ENCODE measurements at regions not wholly inside any gene's neighbourhood (a gene's known extent, or its start where the extent isn't known, plus 50 kb on each side); places are given as distances from the start of the nearest gene placed in this dataset.
"Not testable (repeated sequence)": the region's sequence is repeated elsewhere in the genome, so short reads cannot be mapped to it uniquely, and the experiment has no call there.

DNA sequence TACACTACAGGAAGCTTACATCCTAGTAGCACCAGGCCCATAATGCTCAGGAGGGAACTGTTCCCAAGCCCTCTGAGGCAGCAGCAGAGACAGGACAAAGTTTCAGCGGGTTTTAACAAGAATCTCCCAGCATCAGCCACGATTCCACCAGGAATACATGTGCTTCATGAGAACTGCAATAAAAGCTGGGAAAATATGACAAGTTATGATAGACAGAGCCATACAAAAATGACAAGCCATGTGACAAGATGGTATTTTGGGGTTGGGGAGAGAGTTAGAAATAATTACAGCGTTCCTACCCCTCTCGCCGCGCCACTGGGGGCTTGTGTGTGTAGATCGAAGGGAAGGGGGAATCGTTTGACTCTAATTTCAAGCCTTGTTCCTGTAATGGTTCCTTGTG is 112.7 kb upstream of the CTBP2 start:
- DNase-seq (ENCODE audit: low read depth) = no peak

DNA sequence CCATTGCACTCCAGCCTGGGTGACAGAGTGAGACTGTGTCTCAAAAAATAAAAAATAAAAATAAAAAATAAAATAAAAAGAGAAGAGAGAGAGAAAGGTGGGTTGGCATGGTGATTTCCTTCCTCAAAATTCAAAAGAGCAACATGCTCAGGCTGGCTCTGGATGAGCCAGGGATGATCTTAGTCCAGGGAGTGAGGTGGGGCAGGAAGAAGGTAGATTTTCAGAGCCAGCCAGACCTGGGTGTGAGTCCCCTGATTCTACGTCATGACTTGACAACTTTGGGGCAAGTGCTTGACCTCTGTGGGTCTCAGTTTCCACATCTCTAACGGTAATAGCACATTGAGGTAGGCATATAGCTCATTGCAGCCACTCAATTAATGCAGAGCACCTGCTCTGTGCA is 109.4 kb upstream of the CTBP2 start:
- DNase-seq (ENCODE audit: low read depth) = no peak

DNA sequence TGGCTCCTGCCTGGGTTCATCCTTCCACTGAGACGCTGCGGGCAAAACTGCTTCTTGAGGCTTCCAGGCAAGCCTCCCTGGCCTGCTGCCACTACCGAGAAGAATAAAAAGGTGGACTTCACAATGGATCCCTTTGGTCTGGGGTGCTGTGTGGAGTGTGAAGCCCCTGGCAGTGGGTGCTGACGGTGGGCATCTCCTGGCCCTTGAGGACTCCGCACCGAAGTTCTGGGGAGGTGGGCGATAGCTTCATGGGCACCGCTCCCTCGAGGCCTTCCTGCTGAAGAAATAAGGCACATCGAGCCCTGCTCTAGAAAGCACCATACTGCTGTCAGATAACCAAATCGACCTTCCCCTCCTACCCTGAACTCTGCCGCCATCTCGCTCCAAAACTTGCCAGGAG is 106.6 kb upstream of the CTBP2 start:
- no peak for DNase-seq (ENCODE audit: low read depth)

DNA sequence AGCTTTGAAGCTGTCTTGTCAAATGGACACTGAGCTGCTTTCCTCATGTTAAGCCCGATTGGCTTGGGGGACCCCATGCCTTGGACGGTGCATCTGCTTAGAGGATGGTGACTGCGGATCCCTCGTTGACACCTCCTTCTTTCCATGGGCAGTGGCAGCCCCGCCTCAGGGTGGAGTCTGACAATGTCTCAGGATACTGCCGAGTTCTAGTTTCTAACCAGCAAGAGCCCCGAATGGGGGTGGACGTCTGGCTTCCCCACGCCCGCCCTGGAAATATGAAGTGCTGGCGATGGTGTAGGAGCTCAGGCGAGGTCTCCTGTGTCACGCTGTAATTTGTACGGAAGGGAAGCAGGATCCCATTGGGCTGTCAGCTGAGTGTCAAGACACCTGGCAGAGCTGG is 106.2 kb upstream of the CTBP2 start:
- no peak for DNase-seq (ENCODE audit: low read depth)

DNA sequence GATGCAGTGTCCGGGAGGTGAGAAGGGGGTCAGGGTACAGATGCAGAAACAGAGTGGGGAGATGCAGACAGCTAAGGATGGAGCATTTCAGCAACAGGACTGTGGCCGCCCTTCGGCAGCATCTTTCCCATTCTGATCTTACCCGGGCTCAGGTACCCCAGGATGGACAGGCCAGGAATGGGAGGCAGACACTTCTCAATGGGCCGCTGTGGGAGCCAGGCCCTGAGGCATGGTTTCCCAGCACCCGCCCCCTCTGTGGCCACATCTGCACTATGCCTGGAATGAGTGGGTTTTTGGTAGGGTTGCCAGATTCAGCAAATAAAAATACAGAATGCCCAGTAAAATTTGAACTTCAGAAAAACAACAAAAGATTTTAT is 105.2 kb upstream of the CTBP2 start:
- DNase-seq (ENCODE audit: low read depth) = no peak

DNA sequence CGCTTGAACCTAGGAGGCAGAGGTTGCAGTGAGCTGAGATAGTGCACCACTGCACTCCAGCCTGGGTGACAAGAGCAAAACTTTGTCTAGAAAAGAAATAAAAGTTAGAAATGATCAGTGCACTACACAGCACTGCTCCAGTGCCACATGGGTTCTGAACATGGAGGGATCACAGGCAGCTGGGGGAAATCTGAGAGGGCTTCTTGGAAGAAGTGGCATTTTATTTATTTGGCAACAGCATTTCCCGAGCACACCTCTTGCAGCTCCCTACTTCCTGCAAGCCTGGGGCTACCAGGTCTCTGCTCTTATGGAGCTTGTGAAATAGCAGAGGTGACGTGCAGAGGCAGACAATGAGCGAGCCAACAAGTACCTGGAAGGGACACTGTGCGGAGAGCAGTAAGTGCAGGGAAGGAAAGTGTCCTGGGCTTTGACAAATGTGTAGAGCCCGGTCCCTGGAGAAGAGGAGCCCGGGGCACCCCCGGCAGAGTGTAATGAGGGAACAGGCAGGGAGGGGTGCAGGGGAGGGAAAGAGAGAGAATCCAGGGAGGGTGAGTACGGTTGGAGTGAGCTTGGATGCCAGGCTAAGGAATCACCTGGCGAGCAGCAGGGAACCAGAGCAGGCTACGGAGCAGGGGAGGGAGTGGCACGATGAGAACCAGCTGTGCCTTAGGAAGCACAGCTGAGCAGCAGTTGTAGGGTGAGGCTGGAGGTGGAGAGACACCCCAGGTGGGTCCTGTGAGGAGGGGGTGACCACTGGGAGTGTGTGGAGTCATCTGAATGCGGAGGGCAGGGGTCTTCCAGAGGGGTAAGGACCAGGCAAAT is 104.6 kb upstream of the CTBP2 start:
- no peak for DNase-seq (ENCODE audit: low read depth)

DNA sequence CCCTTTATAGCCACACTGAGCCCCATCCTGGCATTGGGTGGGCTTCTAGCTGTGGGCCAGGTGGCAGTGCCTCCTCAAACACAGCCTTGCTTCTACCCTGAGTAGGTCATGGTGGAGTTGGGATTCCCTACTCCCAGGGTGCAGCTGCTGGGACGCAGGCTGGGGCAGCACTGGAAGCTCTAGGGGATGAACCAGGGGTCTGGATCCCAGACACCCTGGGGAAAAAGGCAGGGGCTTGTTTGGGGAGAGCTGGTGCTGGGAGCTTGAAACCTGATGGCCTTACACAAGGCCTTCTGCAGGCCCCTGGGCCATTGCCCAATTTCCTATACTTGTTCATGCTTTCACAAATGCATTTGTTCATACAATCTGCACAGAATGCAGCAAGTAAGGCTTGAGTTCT is 103.7 kb upstream of the CTBP2 start:
- no peak for DNase-seq (ENCODE audit: low read depth)

DNA sequence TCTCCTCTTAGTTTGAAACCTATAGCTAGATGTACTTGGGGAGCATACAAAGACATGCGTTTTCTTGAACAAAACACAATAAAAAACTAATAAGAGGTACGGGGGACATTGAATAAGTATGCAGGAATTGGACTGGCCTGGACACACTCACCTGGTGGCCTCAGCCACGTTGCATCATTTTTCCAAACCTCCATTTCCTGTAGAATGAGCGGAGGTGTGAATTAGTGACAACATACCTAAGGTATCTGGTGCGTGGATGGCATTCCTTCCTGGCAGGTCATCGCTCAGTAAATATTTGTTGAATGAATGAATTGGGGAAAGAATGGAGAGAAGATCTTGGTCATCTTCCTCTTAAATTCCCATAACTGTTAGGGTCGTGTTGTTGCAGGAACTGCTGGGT is 103.2 kb upstream of the CTBP2 start:
- DNase-seq (ENCODE audit: low read depth) = no peak

DNA sequence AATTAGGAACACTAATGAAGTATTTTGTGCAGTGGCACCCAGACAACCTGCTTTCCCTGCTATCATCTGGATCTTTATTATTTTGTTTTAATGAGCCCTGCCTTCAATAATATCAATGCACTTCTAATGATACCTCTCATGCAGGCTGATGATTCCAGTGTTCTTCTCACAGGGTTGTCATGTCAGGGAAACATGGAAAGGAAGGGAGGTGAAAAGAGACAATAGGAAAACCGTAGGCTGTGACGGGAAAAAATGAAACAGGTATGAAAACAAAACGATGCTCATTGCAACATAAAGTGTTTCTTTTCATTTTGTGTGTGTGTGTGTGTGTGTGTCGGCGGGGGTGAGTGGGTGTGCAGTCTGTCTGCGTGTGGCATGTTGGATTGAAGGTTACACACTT is 102.6 kb upstream of the CTBP2 start:
- no peak for DNase-seq (ENCODE audit: low read depth)

DNA sequence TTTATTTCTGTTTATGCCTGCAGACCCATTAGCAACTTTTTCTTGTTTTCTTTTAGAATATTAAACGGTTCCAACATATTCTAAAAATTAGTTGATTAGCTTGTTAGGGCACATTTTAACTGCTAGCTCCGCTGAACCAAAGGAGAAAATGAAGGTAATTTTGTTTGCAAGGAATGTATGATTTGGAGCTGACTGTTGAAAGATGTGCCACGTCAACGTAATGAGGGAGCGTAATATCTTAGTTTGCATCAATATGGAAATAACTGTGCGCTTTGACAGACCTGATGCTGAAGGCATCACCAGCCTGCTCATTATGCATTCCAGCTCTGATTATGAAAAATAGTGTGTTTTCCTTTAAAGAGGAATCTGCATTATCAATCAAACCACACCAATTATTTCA is 102.0 kb upstream of the CTBP2 start:
- no peak for DNase-seq (ENCODE audit: low read depth)

DNA sequence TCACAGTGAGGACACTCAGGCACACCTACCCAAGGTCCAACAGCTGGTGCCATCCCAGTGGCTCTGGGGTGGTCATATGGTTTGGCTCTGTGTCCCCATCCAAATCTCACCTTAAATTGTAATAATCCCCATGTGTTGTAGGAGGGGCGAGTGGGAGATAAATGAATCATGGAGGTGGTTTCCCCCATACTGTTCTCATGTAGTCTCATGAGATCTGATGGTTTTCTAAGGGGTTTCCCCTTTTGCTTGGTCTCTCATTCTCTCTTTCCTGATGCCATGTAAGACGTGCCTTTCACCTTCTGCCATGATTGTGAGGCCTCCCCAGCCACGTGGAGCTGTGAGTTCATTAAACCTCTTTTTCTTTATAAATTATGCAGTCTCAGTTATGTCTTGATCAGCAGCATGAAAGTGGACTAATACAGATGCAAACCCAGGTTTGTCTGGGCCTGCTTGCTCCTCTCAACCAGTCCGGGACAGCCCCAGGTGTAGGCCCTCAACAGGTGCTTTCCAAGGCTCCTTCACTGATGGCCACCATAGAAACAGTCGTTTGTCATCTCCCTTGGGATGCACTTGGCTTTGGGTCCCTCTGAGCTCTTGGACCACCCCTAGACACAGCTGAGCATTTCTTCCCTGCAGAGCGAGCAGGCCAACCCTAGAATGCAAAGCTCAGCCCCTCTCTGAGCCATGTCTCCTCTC is 101.3 kb upstream of the CTBP2 start:
- DNase-seq (ENCODE audit: low read depth) = no peak

DNA sequence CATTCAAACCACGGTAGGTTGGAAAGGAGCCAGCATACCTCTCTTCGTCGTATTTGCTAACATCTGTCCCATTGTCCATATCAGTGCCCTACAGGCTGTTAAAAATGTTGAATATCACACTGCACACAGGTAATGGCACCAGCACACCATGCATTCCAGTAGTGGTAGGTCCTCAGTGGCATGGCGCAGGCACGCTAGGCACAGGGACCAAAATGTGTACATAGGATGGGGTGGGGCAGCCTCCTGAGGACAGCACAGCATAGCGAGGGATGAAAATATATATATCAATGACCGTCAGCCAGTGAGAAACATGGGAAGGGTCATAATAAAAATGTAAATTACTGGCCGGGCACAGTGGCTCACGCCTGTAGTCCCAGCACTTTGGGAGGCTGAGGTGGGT is 99.9 kb upstream of the CTBP2 start:
- DNase-seq (ENCODE audit: low read depth) = no peak

DNA sequence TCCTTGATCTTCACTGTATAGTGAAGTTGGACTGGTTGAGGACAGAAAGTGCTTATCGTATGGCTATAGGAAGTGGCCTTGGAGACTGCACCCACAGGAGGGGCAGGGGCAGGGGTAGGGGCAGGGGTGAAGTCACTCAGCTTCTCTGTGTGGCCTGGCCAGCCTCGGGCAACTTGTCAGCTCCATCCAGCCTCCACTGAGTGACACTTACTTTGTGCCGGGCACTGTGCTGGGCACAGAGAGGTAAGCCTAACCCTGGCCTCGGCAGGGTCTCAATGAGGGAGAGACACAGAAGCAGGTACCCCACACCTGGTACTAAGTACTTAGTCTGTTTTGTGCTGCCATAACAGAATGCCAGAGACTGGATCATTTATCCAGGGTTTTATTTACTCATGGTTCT is 99.3 kb upstream of the CTBP2 start:
- DNase-seq (ENCODE audit: low read depth) = no peak

DNA sequence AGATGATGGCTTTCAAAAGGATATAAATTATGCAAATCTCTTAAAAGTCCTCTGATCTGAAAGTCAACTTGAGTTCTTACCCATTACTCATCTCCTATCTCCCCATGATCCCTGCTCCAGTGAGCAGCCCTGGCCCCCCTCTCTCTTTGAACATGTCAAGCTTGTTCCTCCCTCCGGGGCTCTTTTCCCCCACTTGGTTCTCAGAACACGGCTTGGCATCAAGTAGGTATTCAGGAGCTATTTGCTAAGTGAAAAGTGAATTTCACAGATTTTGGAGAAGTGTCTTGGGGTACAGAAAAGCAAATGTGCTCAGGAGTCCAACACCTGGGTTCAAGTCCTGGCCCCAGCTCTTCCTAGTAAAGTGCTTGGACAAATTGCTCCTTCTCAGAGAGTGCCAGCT is 98.3 kb upstream of the CTBP2 start:
- no peak for DNase-seq (ENCODE audit: low read depth)

DNA sequence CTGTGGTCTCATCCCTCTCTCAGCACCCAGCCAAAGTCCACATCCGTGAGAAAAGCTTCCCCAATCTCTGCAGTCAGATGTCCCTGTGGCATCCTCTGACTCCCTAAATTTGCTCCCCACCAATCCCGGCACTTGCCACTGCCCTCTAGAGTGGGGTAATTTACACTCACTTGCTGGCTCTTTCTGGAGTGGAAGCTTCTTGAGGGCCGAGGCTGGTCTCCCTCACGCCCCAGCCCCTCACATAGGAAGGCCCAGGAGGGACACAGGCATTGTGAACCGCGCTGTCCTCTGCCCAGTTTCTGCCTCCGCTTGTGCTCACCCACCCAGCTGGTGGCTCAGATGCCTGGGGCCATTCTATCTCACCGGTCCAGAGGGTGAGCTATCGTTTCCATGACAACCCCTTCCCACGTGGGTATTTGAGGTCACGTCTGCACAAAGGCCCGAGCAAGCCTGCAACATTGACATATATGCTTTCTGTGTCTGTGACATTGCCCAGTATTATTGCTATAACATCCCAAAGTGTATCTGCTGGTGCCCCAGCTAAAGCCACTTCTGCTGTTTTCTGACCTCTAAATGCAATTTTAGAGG is 97.3 kb upstream of the CTBP2 start:
- DNase-seq (ENCODE audit: low read depth) = no peak

DNA sequence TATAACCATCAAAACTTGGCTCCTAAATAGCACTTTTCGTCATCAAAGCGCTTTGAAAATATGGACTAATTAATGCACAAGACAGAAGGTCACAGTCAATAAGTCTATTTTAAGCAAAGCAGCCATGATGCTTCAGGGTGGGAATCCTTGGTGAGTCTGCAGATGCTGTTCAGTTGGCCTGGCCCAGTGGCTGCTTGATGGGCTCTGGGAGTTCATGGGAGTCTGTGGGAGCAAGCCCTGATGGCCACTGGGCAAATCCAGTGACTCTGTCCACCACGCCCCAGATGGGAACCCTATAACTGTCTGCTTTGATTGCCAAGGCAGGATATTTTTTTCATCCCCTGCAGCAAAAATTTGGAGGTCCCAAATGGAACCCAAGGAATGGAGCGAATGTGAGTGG is 95.7 kb upstream of the CTBP2 start:
- DNase-seq (ENCODE audit: low read depth) = no peak

DNA sequence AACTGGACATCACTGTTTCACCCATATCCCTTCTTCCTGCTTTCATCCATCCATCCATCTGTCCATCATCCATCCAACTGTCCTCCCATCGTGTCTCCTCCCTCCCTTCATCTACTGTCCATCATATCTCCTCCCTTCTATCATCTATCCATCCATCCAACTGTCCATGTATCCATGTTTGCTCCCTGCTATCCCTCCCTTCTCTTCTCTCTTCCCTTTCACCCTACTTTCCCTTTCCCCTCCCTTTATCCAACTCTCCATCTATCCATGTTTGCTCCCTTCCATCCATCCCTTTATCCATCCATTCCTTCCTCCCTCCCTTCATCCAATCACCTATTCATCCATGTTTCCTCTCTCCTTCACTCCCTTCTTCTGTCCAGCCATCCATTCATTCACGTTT is 92.6 kb upstream of the CTBP2 start:
- DNase-seq (ENCODE audit: low read depth) = no peak

DNA sequence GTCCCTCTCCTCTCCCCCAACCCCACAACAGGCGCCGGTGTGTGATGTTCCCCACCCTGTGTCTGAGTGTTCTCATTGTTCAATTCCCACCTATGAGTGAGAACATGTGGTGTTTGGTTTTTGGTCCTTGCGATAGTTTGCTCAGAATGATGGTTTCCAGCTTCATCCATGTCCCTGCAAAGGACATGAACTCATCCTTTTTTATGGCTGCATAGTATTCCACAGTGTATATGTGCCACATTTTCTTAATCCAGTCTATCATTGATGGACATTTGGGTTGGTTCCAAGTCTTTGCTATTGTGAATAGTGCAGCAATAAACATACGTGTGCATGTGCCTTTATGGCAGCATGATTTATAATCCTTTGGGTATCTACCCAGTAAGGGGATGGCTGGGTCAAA is 90.5 kb upstream of the CTBP2 start:
- not testable (repeated sequence) for DNase-seq (ENCODE audit: low read depth)

DNA sequence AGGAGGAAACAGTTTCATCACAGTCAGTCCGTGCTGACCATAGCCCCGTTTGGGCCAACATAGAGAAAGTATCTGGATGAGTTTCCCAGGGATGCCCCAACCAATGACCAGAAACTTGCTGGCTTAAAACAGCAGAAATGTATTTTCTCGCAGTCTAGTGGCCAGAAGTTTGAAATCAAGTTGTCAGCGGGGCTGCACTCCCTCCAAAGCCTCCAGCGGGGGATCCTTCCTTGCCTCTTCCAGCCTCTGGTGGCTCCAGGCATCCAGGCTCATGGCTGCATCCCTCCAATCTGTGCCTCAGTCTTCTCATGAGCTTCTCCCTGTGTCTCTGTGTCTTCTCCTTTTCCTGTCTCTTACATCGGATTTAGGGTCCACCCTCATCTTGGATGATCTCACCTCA is 89.6 kb upstream of the CTBP2 start:
- no peak for DNase-seq (ENCODE audit: low read depth)

DNA sequence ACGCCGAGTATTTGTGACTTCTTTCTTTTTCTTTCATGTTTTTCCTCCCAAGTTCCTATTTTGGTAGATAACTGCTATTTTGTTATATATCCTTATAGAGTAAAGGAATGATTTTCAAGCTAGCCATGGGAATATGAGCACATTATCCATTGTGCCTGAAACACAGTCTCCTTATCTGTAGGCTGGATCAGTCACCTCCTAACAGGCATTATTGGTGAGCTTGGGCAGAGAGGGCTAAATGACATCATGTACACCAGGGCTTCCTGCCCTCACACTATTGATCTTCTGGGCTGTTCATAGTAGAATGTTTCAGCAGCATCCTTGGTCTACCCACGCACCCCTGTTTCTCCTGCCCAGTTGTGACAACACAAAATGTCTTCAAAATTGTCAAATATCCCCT is 88.1 kb upstream of the CTBP2 start:
- no peak for DNase-seq (ENCODE audit: low read depth)

DNA sequence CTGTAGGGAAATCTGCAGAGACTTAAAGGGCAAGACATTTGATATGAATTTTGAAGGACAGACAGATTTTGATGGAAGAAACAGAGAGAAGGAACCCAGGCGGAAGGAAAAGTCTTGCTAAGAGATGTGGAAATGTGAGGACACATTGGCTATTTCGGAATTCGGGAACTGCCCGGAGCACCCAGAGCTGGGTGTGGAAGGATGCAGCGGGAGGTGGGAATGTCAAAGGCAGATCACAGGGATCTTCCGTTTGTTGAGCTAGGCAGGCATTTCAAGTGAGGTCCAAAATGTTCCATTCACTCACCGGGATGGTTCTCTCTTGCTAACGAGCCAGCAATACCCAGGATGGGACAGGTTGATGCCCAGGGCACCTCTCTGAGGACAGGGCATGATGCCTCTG is 87.2 kb upstream of the CTBP2 start:
- no peak for DNase-seq (ENCODE audit: low read depth)

DNA sequence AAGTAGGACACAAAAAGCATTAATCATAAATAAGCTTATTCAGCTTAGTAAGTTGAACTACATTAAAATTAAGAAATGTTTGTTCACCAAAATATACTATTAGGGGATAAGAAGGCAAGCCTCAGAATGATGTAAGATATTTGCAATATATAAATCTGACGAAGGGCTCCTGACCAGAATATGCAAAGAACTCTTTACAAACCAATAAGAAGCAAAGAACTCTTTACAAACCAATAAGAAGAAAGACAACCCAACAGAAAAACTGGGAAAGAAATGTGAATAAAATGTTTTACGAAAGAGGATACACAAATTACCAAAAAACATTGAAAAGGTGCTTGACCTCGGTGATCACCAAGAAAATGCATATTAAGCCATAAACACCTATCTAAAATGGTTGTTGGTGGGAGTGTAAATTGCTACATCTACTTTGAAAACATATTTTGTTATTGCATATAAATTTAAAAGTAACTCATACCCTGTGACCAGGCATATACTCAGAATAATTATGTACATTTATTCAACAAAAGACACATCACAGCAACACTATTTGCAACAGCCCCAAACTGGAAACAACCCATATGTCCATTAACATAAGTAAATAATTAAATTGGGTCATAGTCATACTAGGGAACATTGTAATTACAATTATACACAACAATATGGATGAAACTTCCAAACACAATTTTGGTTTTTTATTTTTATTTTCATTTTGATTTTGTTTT is 83.3 kb upstream of the CTBP2 start:
- DNase-seq (ENCODE audit: low read depth) = no peak

DNA sequence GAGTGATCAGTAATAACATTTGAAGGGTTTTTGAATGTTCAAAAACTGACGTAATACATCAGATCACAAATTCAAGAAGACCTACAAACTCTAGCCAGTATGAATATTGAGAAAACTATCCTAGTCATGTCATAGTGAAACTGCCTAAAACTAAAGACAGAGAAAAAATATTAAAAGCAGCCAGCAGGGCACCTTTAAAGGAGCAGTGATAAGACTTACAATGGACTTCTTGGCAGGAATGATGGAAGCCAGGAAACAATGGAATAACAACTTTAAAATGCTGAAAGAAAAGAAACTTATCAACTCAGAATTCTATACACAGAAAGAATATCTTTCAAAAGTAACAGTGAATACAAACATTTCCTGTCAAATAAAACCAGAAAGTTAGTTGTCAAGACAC is 78.3 kb upstream of the CTBP2 start:
- no peak for DNase-seq (ENCODE audit: low read depth)

Measured in stimulated activated CD8-positive, alpha-beta memory T cell treated with anti-CD3 and anti-CD28 coated beads, Interleukin-4, amount 100 ng/mL, for 24 hours (primary cell).